HCT116 (cell line): ENCODE measurements at regions not wholly inside any gene's neighbourhood (a gene's known extent, or its start where the extent isn't known, plus 50 kb on each side); places are given as distances from the start of the nearest gene placed in this dataset.

ENCODE experiments used
- CTCF ChIP-seq, 3 experiments: fragments of 200-600 bp in 1 of 3; sonication (generic) in 1 of 3; IDR thresholded peaks in 2 of 3; conservative IDR thresholded peaks in 1 of 3; 2 replicates each; pipeline ENCODE4 v1.5.1; 2012 to 2017; ENCODE audit warnings: low read depth in 2 of 3, low read length in 2 of 3, antibody characterized with exemption in 1 of 3, borderline replicate concordance in 1 of 3, control low read depth in 1 of 3, mild to moderate bottlenecking in 1 of 3, mixed read lengths in 1 of 3, mixed run types in 1 of 3, moderate library complexity in 1 of 3; ENCODE audit not compliant: insufficient read depth in 1 of 3
- EZH2 ChIP-seq: fragments of 200-600 bp; sonication (generic); IDR thresholded peaks from 2 replicates; pipeline ENCODE4 v1.6.1; 2017; ENCODE audit warnings: antibody characterized with exemption, mixed run types
- POLR2A ChIP-seq: IDR thresholded peaks from 2 replicates; pipeline ENCODE4 v1.7.0; 2011; ENCODE audit warnings: borderline replicate concordance; ENCODE audit not compliant: insufficient read depth, insufficient read length; ENCODE audit errors: extremely low read depth
- POLR2AphosphoS5 ChIP-seq: IDR thresholded peaks from 2 replicates; pipeline ENCODE4 v1.6.1; 2011; ENCODE audit warnings: mild to moderate bottlenecking, low read depth, low read length, moderate library complexity
- RAD21 ChIP-seq: IDR thresholded peaks from 2 replicates; pipeline ENCODE4 v1.6.1; 2012; ENCODE audit warnings: low read depth, mild to moderate bottlenecking
- REST ChIP-seq: IDR thresholded peaks from 2 replicates; pipeline ENCODE4 v1.6.1; 2012; ENCODE audit warnings: low read depth
- ZFX ChIP-seq: fragments of 450-650 bp; IDR thresholded peaks from 2 replicates; pipeline ENCODE4 v1.6.1; 2017
- ZNF274 ChIP-seq: fragments of 200-500 bp; sonication (Bioruptor generic); IDR thresholded peaks from 2 replicates; pipeline ENCODE4 v1.6.1; 2014; ENCODE audit warnings: mild to moderate bottlenecking, low read depth, low read length, inconsistent platforms

GRCh38 chr10:58943960-58944359, 232.5 kb upstream of the PHYHIPL start:
- TF ChIP-seq RAD21 (no peak), EZH2 (no peak), REST (no peak), CTCF (IDR thresholded peaks at IDR 0.05 in 2 of 3, conservative IDR thresholded peaks at IDR 0.05 in 1 of 3; ENCODE audit: borderline replicate concordance in 1 of 3, insufficient read depth in 1 of 3, low read depth in 2 of 3, low read length in 2 of 3) (no peak), POLR2AphosphoS5 (no peak), POLR2A (no peak), ZFX (no peak), ZNF274 (no peak)
